PFSK-1 (cell line): ENCODE measurements at regions not wholly inside any gene's neighbourhood (a gene's known extent, or its start where the extent isn't known, plus 50 kb on each side); places are given as distances from the start of the nearest gene placed in this dataset.

Experiments used
- POLR2AphosphoS5 ChIP-seq: IDR thresholded peaks from 2 replicates; pipeline ENCODE4 v1.6.1; 2012; ENCODE audit warnings: low read depth, mild to moderate bottlenecking, control low read depth, low read length, moderate library complexity
- REST ChIP-seq, 2 experiments: IDR thresholded peaks; 2 replicates each; pipeline versions ENCODE4 v1.6.1 to v1.8.0; 2011 to 2012; ENCODE audit warnings: low read depth in 2 of 2, low read length in 2 of 2, control low read depth in 1 of 2, inconsistent platforms in 1 of 2, mild to moderate bottlenecking in 1 of 2, moderate library complexity in 1 of 2; ENCODE audit not compliant: insufficient read depth in 1 of 2
- SIN3A ChIP-seq: IDR thresholded peaks from 2 replicates; pipeline ENCODE4 v1.6.1; 2012; ENCODE audit warnings: mild to moderate bottlenecking, low read length, moderate library complexity, borderline replicate concordance; ENCODE audit not compliant: insufficient read depth

GRCh38 chr12:61911113-61911512 lies 349.1 kb upstream of the USP15 start:
- TF ChIP-seq SIN3A (no peak), REST (IDR thresholded peaks at IDR 0.05; ENCODE audit: insufficient read depth in 1 of 2, low read depth in 2 of 2, low read length in 2 of 2) (no peak), POLR2AphosphoS5 (no peak)
